ENCODE measurements at regions not wholly inside any gene's neighbourhood (a gene's known extent, or its start where the extent isn't known, plus 50 kb on each side); places are given as distances from the start of the nearest gene placed in this dataset.

- no peak for DNase-seq
- Histone ChIP-seq H3K27me3 (no peaks in the 10 kb centered on the region), H3K9me3 (no peaks in the 10 kb centered on the region), H3K4me3 (ENCODE audit: low read depth, low read length) (no peak overlapping the region), H3K36me3 (no peaks in the 10 kb centered on the region), H3K4me1 (no peaks in the 10 kb centered on the region)
- no peak for TF ChIP-seq CTCF (IDR thresholded peaks at IDR 0.05; ENCODE audit: low read depth, low read length)
Measured at GRCh38 chr3:84510007-84510406, 448.8 kb upstream of the CADM2 start.

- H3K4me3 ChIP-seq (ENCODE audit: low read depth, low read length): no peak overlapping the region
- H3K36me3 ChIP-seq: no peaks in the 10 kb centered on the region
- no peaks in the 10 kb centered on the region for H3K27me3 ChIP-seq
- H3K4me1 ChIP-seq: no peaks in the 10 kb centered on the region
- TF ChIP-seq CTCF (IDR thresholded peaks at IDR 0.05; ENCODE audit: low read depth, low read length): no peak
- no peaks in the 10 kb centered on the region for H3K9me3 ChIP-seq
- no peak for DNase-seq
Measured at GRCh38 chr3:84522893-84523292, 435.9 kb upstream of the CADM2 start.

- Histone ChIP-seq H3K27me3 (no peaks in the 10 kb centered on the region), H3K4me3 (ENCODE audit: low read depth, low read length) (no peak overlapping the region), H3K4me1 (no peaks in the 10 kb centered on the region), H3K36me3 (no peaks in the 10 kb centered on the region), H3K9me3 (no peaks in the 10 kb centered on the region; the same call in 1 of the 2 replicates)
- no peak for DNase-seq
- no peak for TF ChIP-seq CTCF (IDR thresholded peaks at IDR 0.05; ENCODE audit: low read depth, low read length)
Measured at GRCh38 chr3:84536916-84537315, 421.9 kb upstream of the CADM2 start.

DNA sequence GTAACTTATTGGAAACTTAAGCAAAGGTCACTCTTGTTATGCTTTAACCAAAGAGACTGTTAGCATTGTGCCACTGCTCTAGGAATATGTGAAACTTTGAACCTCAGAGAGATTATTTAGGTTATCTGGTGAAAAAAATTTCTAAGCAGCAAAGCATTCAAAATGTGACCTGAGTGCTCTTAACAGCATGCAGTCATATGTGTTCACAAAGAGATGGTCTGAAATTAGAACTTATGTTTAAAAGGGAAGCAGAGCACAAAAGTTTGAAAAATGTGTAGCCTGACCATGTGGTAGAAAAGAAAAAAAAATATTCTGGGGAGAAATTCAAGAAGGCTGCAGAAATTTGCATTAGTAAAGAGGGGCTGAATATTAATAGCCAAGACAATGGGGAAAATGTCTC is 420.2 kb upstream of the CADM2 start:
- Histone ChIP-seq H3K4me3 (ENCODE audit: low read depth, low read length) (no peak overlapping the region), H3K9me3 (no peaks in the 10 kb centered on the region; the same call in 1 of the 2 replicates), H3K4me1 (no peaks in the 10 kb centered on the region; the same call in 1 of the 2 replicates), H3K27me3 (no peaks in the 10 kb centered on the region), H3K36me3 (no peaks in the 10 kb centered on the region)
- no peak for DNase-seq
- no peak for TF ChIP-seq CTCF (IDR thresholded peaks at IDR 0.05; ENCODE audit: low read depth, low read length)

- H3K27me3 ChIP-seq: no peaks in the 10 kb centered on the region
- no peak for TF ChIP-seq CTCF (IDR thresholded peaks at IDR 0.05; ENCODE audit: low read depth, low read length)
- H3K9me3 ChIP-seq: no peaks in the 10 kb centered on the region
- H3K36me3 ChIP-seq: no peaks in the 10 kb centered on the region
- DNase-seq: no peak
- H3K4me1 ChIP-seq: no peaks in the 10 kb centered on the region; the same call in 1 of the 2 replicates
- no peak overlapping the region for H3K4me3 ChIP-seq (ENCODE audit: low read depth, low read length)
Measured at GRCh38 chr3:84547207-84547606, 411.6 kb upstream of the CADM2 start.

DNA sequence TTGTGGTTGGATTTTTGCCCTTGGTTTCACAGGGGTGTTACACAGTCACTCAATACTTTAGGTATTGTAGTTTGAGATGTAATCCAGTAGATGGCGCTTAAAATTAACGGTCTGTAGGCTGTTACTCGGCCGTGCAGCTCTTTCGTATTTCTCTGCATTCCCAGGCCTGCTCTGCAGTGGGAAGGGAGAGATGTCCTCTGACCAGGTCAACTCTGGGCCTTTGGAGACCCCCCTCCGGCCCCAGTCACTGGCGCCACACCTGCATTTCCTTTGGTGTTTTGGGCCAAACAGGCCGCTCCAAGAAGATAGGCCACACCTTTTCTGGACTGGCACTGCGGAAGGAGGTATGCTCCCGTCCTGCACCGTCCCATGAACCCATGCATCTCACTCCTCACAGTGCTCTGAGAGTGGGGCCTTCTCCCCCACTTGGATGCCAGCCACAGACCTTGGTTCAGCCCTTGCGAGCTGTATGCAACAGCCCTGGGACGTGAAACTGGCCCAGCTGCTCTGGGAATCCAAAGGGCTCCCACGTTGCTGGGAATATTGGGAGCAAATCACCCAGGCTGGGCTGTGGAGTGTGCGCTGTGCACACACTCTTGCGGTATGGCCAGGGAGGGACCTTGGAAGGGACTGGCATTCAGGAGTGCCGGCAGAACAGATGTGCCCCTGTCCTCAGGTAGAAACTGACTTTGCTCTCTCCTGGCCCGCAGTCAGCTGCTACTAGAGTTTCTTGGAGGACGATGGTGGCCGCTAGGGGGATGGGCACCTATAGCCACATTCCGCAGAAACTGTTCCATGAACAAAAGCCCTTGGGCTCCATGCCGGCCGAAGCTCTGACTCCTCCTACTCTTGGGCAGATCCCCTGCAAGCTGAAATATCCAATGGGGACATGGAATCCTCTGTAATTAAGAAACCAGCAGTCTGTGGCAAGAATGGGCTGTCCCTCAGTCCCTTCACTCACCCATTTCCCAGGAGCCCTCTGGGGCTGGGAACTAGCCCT is 410.5 kb upstream of the CADM2 start:
- Histone ChIP-seq H3K9me3 (no peaks in the 10 kb centered on the region), H3K27me3 (no peaks in the 10 kb centered on the region), H3K4me3 (ENCODE audit: low read depth, low read length) (peak overlapping the region; percentile 56), H3K4me1 (no peaks in the 10 kb centered on the region), H3K36me3 (no peaks in the 10 kb centered on the region)
- DNase-seq: peak; percentile 78
- peak; percentile 72 for TF ChIP-seq CTCF (IDR thresholded peaks at IDR 0.05; ENCODE audit: low read depth, low read length)

Measured in BE2C (cell line).